GM12878 (cell line): ENCODE measurements at regions not wholly inside any gene's neighbourhood (a gene's known extent, or its start where the extent isn't known, plus 50 kb on each side); places are given as distances from the start of the nearest gene placed in this dataset.

ENCODE experiments used
- ATAC-seq: fragments of 200-7000 bp; cut with Tn5 transposase; 3 replicates; pipeline ENCODE4 v1.9.1; 2020; ENCODE audit warnings: mild to moderate bottlenecking, moderate library complexity
- BruUV-seq: library from RNA; stranded (reverse); fragments of 400-500 nt; replicated peaks from 2 replicates; lab custom pipeline; 2021; lab: Mats Ljungman, UMichigan
- CTCF ChIA-PET: fragments of 300-600 bp; sonication (Branson Sonifier 250); formaldehyde crosslinking; extraction: SDS; loops from one replicate; lab custom pipeline; 2021; ENCODE audit warnings: inconsistent platforms; lab: Yijun Ruan, JAX
- POLR2A ChIA-PET: fragments of 350-600 bp; formaldehyde crosslinking; extraction: SDS; loops from one replicate; lab custom pipeline; 2021; ENCODE audit warnings: inconsistent platforms; lab: Charles Lee
- RAD21 ChIA-PET: fragments of 300-600 bp; sonication (Branson Sonifier 250); formaldehyde crosslinking; loops from one replicate; lab custom pipeline; 2023; ENCODE audit warnings: antibody characterized with exemption; ENCODE audit not compliant: unreplicated experiment; lab: Charles Lee
- SMC1A ChIA-PET: fragments of 300-600 bp; sonication (Branson Sonifier 250); formaldehyde crosslinking; loops from one replicate; lab custom pipeline; 2023; ENCODE audit not compliant: unreplicated experiment, uncharacterized antibody; lab: Charles Lee
- DNase-seq: peaks from one replicate; pipeline ENCODE4 v3.0.0-alpha.2; 2011; ENCODE audit warnings: low read depth, low spot score
- FAIRE-seq: peaks from 3 replicates; lab custom pipeline; 2011; peaks lifted over from hg19 to GRCh38; lab: Jason Lieb, UNC
- H2AFZ ChIP-seq: 2 replicates; pipeline ENCODE4 v1.6.0; 2011; ENCODE audit warnings: low read depth, low read length, control low read depth; ENCODE audit not compliant: control insufficient read depth
- H3K27ac ChIP-seq: 2 replicates; pipeline ENCODE4 v1.5.1; 2011; ENCODE audit warnings: control low read depth; ENCODE audit not compliant: control insufficient read depth, insufficient read depth
- H3K27me3 ChIP-seq, 2 experiments: replicated peaks in 1 of 2; 2 replicates each; pipeline versions ENCODE4 v1.6.0 to v1.6.1; 2011; ENCODE audit warnings: low read length in 1 of 2; ENCODE audit not compliant: control insufficient read depth in 2 of 2, insufficient read depth in 2 of 2
- H3K36me3 ChIP-seq, 2 experiments: 2 replicates each; pipeline ENCODE4 v1.5.1; 2011; ENCODE audit warnings: low read length in 1 of 2; ENCODE audit not compliant: control insufficient read depth in 2 of 2, insufficient read depth in 2 of 2
- H3K4me1 ChIP-seq: 2 replicates; pipeline ENCODE4 v1.6.1; 2011; ENCODE audit warnings: mild to moderate bottlenecking, low read length, moderate library complexity, mixed read lengths; ENCODE audit not compliant: control insufficient read depth, insufficient read depth
- H3K4me2 ChIP-seq: 2 replicates; pipeline ENCODE4 v1.6.0; 2011; ENCODE audit warnings: control low read depth; ENCODE audit not compliant: control insufficient read depth, insufficient read depth
- H3K4me3 ChIP-seq: fragments of 200-600 bp; sonication (generic); 2 replicates; pipeline ENCODE4 v1.5.1; 2016
- H3K79me2 ChIP-seq: 2 replicates; pipeline ENCODE4 v1.6.0; 2011; ENCODE audit warnings: low read length; ENCODE audit not compliant: control insufficient read depth, insufficient read depth
- H3K9ac ChIP-seq: 2 replicates; pipeline ENCODE4 v1.8.0; 2011; ENCODE audit warnings: low read length, control low read depth, mixed read lengths; ENCODE audit not compliant: control insufficient read depth, insufficient read depth
- H3K9me3 ChIP-seq: replicated peaks from 3 replicates; pipeline ENCODE4 v1.5.1; 2011; ENCODE audit warnings: mild to moderate bottlenecking, low read length; ENCODE audit not compliant: control insufficient read depth, insufficient read depth
- H4K20me1 ChIP-seq: 2 replicates; pipeline ENCODE4 v1.6.0; 2011; ENCODE audit not compliant: control insufficient read depth, insufficient read depth
- ATF2 ChIP-seq: IDR thresholded peaks from 2 replicates; pipeline ENCODE4 v1.6.1; 2012; ENCODE audit warnings: low read length, inconsistent platforms
- EZH2 ChIP-seq: IDR thresholded peaks from 2 replicates; pipeline ENCODE4 v1.6.1; 2012; ENCODE audit warnings: low read depth, mild to moderate bottlenecking, control low read depth, inconsistent platforms, low read length, borderline replicate concordance; ENCODE audit not compliant: control insufficient read depth
- IKZF2 ChIP-seq, 2 experiments: fragments of 450-650 bp; IDR thresholded peaks; 2 replicates each; pipeline ENCODE4 v1.6.1; 2017; ENCODE audit warnings: mild to moderate bottlenecking in 2 of 2, moderate library complexity in 2 of 2
- NR2C2 ChIP-seq: IDR thresholded peaks from 2 replicates; pipeline ENCODE4 v1.6.1; 2011; ENCODE audit warnings: borderline replicate concordance, low read depth; ENCODE audit not compliant: control insufficient read depth, insufficient read length
- RELA ChIP-seq: fragments of 450-650 bp; IDR thresholded peaks from 2 replicates; pipeline ENCODE4 v1.8.0; 2014; ENCODE audit warnings: borderline replicate concordance; ENCODE audit not compliant: partially characterized antibody
- SMC3 ChIP-seq: IDR thresholded peaks from 2 replicates; pipeline ENCODE4 v1.6.1; 2011; ENCODE audit warnings: low read length, improper control_type of control experiment, borderline replicate concordance
- ZNF24 ChIP-seq: fragments of 450-650 bp; IDR thresholded peaks from 2 replicates; pipeline ENCODE4 v1.6.1; 2017; ENCODE audit warnings: antibody characterized with exemption, mild to moderate bottlenecking
- ZNF274 ChIP-seq: IDR thresholded peaks from one replicate; pipeline ENCODE4 v1.8.0; 2011; ENCODE audit not compliant: insufficient read length, insufficient read depth
- WGBS: methylation state at CpG from one replicate; pipeline ENCODE4 v1.1.6; 2016; ENCODE audit warnings: low lambda C conversion rate; ENCODE audit not compliant: insufficient replicate concordance, insufficient coverage; ENCODE audit errors: missing lambda C conversion rate; 5-methylcytosine and 5-hydroxymethylcytosine counted together
- in situ Hi-C: fragments of 300-500 bp; cut with MboI; formaldehyde crosslinking; loops from 9 replicates; pipeline ENCODE4 v1.14.3; 2018; ENCODE audit warnings: mixed read lengths
- intact Hi-C: fragments of 100-400 bp; cut with micrococcal nuclease; formaldehyde crosslinking; loops from one replicate; pipeline ENCODE4 v1.14.2; 2022; ENCODE audit not compliant: unreplicated experiment
- TF ChIP-seq, protein P1 (sequence below): fragments of 450-650 bp; formaldehyde crosslinking; IDR thresholded peaks from 2 replicates; pipeline ENCODE4 v1.5.0; 2022; ENCODE audit warnings: mild to moderate bottlenecking, missing genetic modification characterization

- TF ChIP-seq NR2C2 (no peak), SMC3 (no peak), RELA (no peak), IKZF2 (IDR thresholded peaks at IDR 0.05) (no peak), EZH2 (no peak), ZNF274 (no peak), ZNF24 (no peak), ATF2 (no peak)
- TF ChIP-seq, protein P1, sequence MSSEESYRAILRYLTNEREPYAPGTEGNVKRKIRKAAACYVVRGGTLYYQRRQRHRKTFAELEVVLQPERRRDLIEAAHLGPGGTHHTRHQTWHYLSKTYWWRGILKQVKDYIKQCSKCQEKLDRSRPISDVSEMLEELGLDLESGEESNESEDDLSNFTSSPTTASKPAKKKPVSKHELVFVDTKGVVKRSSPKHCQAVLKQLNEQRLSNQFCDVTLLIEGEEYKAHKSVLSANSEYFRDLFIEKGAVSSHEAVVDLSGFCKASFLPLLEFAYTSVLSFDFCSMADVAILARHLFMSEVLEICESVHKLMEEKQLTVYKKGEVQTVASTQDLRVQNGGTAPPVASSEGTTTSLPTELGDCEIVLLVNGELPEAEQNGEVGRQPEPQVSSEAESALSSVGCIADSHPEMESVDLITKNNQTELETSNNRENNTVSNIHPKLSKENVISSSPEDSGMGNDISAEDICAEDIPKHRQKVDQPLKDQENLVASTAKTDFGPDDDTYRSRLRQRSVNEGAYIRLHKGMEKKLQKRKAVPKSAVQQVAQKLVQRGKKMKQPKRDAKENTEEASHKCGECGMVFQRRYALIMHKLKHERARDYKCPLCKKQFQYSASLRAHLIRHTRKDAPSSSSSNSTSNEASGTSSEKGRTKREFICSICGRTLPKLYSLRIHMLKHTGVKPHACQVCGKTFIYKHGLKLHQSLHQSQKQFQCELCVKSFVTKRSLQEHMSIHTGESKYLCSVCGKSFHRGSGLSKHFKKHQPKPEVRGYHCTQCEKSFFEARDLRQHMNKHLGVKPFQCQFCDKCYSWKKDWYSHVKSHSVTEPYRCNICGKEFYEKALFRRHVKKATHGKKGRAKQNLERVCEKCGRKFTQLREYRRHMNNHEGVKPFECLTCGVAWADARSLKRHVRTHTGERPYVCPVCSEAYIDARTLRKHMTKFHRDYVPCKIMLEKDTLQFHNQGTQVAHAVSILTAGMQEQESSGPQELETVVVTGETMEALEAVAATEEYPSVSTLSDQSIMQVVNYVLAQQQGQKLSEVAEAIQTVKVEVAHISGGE (CRISPR knock-in tag) = no peak
- RAD21 ChIA-PET = interaction anchor here (0.8 kb wide), 1 partner anchor 1350 kb away, joined by 3 read pairs; no protein-coding TSS in a partner anchor
- Histone ChIP-seq H2AFZ (no peak overlapping the region), H3K4me1 (no peaks in the 10 kb centered on the region), H3K4me2 (no peak overlapping the region), H3K79me2 (no peaks in the 10 kb centered on the region), H3K9ac (no peak overlapping the region), H3K4me3 (no peak overlapping the region), H4K20me1 (no peaks in the 10 kb centered on the region), H3K27ac (no peak overlapping the region), H3K9me3 (no peaks in the 10 kb centered on the region), H3K27me3 (peaks cover 0 to 6% of the 10 kb centered on the region in 2 experiments; a peak in 2 of 4 replicates), H3K36me3 (no peaks in the 10 kb centered on the region)
- ATAC-seq = no peak
- CTCF ChIA-PET = interaction anchor here (0.6 kb wide), 1 partner anchor 141 kb away, joined by 3 read pairs; no protein-coding TSS in a partner anchor
- in situ Hi-C loops (no loop called here), intact Hi-C loops (no loop called here)
- DNase-seq = no peak
- no peak for FAIRE-seq
- SMC1A ChIA-PET = interaction anchor here (0.7 kb wide), 1 partner anchor 18 kb away, joined by 3 read pairs; no protein-coding TSS in a partner anchor
- BruUV-seq = no TSS peak
- POLR2A ChIA-PET = interaction anchor here (0.7 kb wide), 1 partner anchor 35 kb away, joined by 4 read pairs; no protein-coding TSS in a partner anchor
- WGBS = 25% methylated on average over 6 of the region's 6 CpGs
Observed at GRCh38 chr2:236934166-236934565, 151.5 kb upstream of the COPS8 start.
